Endodermal cell (in vitro differentiated cells): ENCODE measurements at regions not wholly inside any gene's neighbourhood (a gene's known extent, or its start where the extent isn't known, plus 50 kb on each side); places are given as distances from the start of the nearest gene placed in this dataset.

Experiments used
- DNase-seq: peaks from one replicate; pipeline ENCODE4 v3.0.0-alpha.2; 2017
- H3K27ac ChIP-seq: 2 replicates; pipeline ENCODE4 v1.5.1; 2013; ENCODE audit warnings: mild to moderate bottlenecking, low read depth, low read length, moderate library complexity
- H3K27me3 ChIP-seq: 2 replicates; pipeline ENCODE4 v1.6.1; 2013; ENCODE audit warnings: mild to moderate bottlenecking, low read length, moderate library complexity; ENCODE audit not compliant: insufficient read depth, control insufficient read depth, poor library complexity, severe bottlenecking
- H3K36me3 ChIP-seq: 2 replicates; pipeline ENCODE4 v1.7.0; 2013; ENCODE audit warnings: mild to moderate bottlenecking, low read length, moderate library complexity; ENCODE audit not compliant: control insufficient read depth, insufficient read depth
- H3K4me1 ChIP-seq: one replicate; pipeline ENCODE4 v1.7.0; 2013; ENCODE audit warnings: low read length; ENCODE audit not compliant: control insufficient read depth, insufficient read depth
- H3K4me3 ChIP-seq: 2 replicates; pipeline ENCODE4 v1.5.1; 2013; ENCODE audit warnings: mild to moderate bottlenecking, low read length, moderate library complexity
- H3K9ac ChIP-seq: 2 replicates; pipeline ENCODE4 v1.6.1; 2013; ENCODE audit warnings: mild to moderate bottlenecking, low read length, moderate library complexity; ENCODE audit not compliant: poor library complexity, severe bottlenecking; ENCODE audit errors: extremely low read depth
- H3K9me3 ChIP-seq: 2 replicates; pipeline ENCODE4 v1.6.1; 2013; ENCODE audit warnings: mild to moderate bottlenecking, low read length, moderate library complexity; ENCODE audit not compliant: control insufficient read depth
- H3K27ac Mint-ChIP-seq: 2 replicates; pipeline ENCODE4 v1.8.0; 2020; ENCODE audit warnings: mixed read lengths
- H3K27me3 Mint-ChIP-seq: 2 replicates; pipeline ENCODE4 v1.8.0; 2021; ENCODE audit warnings: mild to moderate bottlenecking, mixed read lengths; ENCODE audit not compliant: insufficient read depth
- H3K36me3 Mint-ChIP-seq: 2 replicates; pipeline ENCODE4 v1.8.0; 2020; ENCODE audit warnings: low read depth, mixed read lengths
- H3K4me1 Mint-ChIP-seq: 2 replicates; pipeline ENCODE4 v1.8.0; 2020; ENCODE audit warnings: mixed read lengths
- H3K4me3 Mint-ChIP-seq: 2 replicates; pipeline ENCODE4 v1.8.0; 2020; ENCODE audit warnings: mild to moderate bottlenecking, moderate library complexity, mixed read lengths
- H3K9me3 Mint-ChIP-seq: 2 replicates; pipeline ENCODE4 v1.8.0; 2020; ENCODE audit warnings: mild to moderate bottlenecking, mixed read lengths
- TF ChIP-seq, protein P1 (sequence below): fragments of 200-600 bp; sonication (generic); conservative IDR thresholded peaks from 2 replicates; pipeline ENCODE4 v1.5.0; 2021; ENCODE audit warnings: antibody characterized with exemption, mild to moderate bottlenecking

DNA sequence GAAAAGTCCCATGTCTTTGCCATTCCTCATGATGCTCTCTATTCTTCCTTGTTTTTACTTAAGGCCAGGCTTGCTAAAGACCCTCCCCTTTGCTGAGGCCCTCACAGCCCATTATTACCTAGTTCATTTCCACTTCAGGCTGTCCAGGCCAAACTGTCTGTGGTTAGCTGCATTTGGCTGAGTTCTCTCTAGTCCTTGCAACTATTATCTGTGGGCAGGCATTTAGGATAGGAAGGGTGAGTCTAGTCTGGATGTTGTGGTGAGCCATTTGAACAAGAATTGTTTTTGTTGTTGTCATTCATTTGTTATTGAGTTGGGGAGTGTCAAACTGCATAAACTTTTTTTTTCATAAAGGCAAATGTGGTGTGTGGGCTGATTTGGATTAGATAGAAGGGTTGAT lies 182.4 kb downstream of the CD109 start:
- DNase-seq: no peak
- Mint-ChIP-seq H3K36me3 (no peaks in the 10 kb centered on the region), H3K4me1 (no peaks in the 10 kb centered on the region), H3K9me3 (peaks cover 1% of the 10 kb centered on the region), H3K27ac (no peak overlapping the region), H3K4me3 (no peak overlapping the region), H3K27me3 (no peaks in the 10 kb centered on the region)
- Histone ChIP-seq H3K36me3 (no peaks in the 10 kb centered on the region), H3K9ac (no peak overlapping the region), H3K27me3 (no peaks in the 10 kb centered on the region), H3K9me3 (no peaks in the 10 kb centered on the region), H3K4me1 (no peaks in the 10 kb centered on the region), H3K27ac (no peak overlapping the region), H3K4me3 (no peak overlapping the region)
- TF ChIP-seq, protein P1, sequence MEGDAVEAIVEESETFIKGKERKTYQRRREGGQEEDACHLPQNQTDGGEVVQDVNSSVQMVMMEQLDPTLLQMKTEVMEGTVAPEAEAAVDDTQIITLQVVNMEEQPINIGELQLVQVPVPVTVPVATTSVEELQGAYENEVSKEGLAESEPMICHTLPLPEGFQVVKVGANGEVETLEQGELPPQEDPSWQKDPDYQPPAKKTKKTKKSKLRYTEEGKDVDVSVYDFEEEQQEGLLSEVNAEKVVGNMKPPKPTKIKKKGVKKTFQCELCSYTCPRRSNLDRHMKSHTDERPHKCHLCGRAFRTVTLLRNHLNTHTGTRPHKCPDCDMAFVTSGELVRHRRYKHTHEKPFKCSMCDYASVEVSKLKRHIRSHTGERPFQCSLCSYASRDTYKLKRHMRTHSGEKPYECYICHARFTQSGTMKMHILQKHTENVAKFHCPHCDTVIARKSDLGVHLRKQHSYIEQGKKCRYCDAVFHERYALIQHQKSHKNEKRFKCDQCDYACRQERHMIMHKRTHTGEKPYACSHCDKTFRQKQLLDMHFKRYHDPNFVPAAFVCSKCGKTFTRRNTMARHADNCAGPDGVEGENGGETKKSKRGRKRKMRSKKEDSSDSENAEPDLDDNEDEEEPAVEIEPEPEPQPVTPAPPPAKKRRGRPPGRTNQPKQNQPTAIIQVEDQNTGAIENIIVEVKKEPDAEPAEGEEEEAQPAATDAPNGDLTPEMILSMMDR: no peak
